ENCODE measurements at regions not wholly inside any gene's neighbourhood (a gene's known extent, or its start where the extent isn't known, plus 50 kb on each side); places are given as distances from the start of the nearest gene placed in this dataset.
A peak's percentile ranks its signal among the peaks of the same experiment; 100 is the strongest.

DNA sequence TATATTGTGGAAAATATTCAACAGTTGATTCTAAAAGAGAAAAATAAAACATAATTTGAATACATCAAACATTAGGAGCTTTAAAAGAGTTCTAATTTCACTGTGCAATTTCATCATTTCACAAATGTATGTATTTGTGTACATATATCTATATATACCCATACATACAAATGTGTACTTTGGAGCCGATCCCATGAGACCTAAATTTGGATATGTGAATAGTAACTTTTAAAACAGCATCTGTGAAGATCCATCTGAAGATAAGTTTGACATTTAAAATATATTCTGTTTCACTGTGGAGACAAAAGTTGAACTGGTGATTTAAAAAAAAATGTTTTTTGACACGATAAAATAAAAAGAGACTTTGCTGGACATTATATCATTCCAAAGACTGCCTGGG, 374.0 kb downstream of the TMA16 start:
- DNase-seq (ENCODE audit: low read depth in 2 of 2) = no peak

DNA sequence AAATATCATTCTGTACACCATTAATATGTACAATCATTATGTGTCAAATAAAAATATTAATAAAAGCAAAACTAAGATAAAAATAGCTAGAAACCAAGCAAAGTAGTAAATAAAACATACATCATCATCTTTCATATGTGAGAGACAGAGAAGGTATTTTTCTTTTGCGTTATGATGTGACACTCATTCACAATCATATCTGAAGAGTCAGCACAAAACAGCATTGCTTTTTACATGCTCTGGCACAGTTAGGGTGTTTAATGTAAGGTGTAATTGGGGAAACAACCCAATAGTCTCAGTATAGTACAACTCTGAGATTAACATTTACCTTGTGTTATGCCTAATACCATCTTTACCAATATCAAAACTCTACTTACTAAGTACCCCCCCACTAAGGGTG, 376.6 kb downstream of the TMA16 start:
- no peak for DNase-seq (ENCODE audit: low read depth in 2 of 2)

DNA sequence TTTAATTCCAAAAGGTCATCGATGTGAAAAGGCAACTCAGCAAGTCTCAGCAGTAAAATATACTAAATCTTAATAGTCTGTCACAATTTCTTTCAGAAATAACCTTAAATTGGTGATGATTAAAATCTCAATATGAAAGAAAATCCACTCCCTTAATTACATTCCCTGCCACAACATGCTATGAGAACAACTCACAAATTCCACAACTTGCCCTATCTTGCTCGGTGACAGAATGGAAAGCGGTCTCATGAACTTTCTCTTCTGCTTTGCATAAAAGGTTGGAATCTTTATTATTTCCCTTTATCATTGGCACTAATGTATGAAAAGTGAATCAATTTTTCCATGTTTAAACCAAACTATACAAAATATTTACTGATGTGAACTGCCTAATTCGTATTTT, 380.8 kb downstream of the TMA16 start:
- no peak for DNase-seq (ENCODE audit: low read depth in 2 of 2)

DNA sequence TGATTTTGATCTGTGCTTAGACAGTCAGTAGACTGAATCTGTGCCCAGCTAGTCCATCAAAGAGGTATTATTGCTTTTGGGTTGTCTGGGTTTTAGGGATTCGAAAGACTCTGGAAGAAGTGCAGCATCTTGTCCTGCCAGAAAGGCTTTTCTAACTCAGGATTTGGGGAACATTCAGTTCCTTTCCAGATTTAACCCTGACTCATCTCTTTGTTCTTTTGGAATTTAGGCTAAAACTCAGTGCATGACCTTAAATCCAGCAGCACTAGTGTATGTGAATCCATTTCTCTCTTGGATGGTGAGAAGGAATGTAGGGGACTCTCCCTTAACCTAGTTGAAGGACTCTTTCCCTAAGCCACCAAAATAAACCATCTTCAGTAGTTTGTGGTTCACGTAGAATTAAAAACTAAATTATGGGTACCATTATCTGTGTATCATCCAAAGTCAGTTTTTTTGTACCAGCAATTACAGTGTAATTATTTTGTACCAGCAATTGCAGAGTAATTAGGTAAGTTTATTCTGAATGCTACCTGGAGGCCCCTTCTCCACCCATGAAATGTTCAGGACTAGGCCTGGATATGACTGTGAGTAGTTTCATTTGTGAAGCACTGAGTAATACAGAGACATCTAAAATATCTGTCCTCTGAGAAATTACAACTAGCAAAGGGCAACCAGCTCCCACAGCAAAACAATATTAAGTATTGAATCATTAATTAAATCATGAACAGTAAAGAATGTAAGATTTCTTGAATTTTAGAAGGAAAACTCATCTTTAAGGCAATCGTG, 384.0 kb downstream of the TMA16 start:
- no peak for DNase-seq (ENCODE audit: low read depth in 2 of 2)

DNA sequence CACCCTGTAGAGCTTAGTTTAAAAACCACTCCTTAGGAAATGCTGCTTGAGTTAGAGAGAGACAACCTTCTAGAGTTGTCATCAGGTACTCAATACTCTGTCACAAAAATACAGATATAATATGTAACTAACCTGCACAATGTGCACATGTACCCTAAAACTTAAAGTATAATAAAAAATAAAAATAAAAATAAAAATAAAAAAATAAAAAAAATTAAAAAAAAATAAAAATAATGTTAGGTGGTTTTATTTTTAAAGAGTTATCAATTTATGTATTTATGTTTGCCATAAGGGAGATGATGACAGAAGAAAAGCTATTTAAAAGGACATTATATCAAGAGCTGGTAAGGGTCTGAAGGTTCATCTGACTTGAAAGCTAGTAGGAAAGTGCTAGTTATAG, 397.9 kb downstream of the TMA16 start:
- no peak for DNase-seq (ENCODE audit: low read depth in 2 of 2)

DNA sequence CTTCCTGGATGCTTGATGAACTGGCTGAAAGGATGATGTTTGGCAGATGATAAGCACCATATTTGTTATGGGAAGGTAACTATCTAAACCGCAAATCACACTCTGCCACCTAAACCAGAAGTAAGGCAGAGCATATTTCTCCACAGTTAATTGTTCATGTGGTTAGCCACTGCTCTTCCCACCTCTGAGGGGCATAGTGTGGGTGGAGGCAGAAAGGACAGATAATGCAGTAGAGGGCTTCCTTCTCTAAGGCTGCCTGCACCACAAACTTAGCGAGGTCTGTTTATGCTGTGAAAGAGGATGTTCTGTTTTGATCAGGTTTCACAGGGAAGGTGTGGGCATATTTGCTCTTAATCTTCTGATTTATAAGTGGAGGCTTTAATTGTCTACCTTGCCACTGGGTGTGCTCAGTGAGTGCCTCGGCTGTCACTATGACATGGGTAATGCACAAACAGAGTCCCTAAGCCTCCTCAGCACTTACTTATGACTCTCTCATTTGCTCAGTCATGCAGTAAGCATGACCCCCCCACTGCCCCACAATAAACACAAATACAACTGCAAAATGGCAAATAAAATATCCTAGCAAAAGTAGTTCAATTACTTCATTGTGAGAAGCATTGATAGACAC, 401.0 kb downstream of the TMA16 start:
- DNase-seq (ENCODE audit: low read depth in 2 of 2) = no peak

DNA sequence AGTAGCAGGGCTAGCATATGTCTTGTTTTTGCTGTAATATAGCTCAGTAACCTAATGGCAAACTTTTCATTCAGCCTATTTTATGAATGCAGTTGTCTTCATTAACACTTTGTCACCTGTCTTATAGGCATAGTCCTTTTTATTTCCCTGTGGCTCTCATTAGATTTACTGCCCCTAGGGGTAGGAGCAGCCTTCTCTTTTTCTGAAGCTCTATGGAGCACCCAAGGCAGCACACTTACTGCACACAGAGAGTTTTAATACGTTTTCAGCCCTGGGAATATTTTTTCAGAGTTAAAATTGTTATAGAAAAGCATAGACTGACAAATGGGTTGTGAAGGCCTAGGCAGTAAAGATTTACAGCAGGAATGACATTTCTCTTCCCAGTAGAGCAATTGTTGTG, 406.8 kb downstream of the TMA16 start:
- no peak for DNase-seq (ENCODE audit: low read depth in 2 of 2)

DNA sequence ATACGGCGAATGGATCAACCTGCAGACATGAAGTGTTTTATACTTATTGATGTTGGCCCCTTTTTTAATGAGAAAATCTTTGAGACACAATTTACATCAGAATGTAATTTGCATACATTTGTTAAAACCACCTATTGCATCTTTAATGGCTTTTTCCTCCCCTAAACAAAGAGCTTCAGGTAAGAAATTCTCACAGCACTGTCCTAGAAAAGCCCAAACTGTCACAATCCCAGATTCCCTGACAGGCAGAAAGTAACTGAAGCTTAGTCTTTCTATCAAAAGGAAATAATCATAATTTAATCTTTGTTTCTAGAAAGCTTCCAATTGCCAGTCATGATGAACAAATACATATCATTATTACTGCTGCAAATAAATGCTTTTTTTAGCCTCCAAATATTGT, 407.9 kb downstream of the TMA16 start:
- DNase-seq (ENCODE audit: low read depth in 2 of 2) = no peak

DNA sequence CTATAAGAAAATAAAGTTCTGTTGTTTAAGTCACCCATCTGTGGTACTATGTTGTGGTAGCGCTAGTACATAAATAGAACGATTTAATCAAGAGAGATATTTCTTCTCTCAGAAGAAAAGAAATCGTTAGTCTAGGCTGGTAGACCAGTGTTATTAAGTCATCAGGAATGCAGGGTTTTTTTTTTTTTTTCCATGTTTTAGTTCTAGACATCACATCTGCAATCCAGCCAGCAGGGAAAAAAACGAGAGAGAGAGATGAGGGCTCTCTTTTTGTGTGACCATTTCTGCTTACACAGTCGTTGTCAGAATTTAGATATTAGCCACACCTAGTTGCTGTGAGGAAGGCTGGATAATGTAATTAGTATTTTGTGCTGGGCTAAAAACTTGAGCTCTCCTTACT, 417.4 kb downstream of the TMA16 start:
- no peak for DNase-seq (ENCODE audit: low read depth in 2 of 2)

DNA sequence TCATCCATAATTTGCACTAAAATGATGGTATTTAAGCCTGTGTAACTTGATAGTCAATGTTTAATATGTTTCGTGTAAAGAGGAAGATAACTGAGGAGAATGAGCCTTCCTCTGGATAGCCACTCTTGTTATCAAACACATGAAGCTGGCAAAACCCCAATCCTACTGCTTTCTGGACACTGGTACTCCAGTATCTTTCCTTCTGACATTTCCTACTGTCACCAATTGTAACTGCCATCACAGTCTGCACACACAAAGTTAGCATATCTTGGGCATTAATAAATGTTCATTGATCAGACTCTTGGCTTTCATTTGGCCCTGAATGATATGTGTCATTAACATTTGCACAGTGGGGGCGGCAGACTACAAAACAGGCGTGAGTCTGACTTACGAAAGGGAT, 419.1 kb downstream of the TMA16 start:
- DNase-seq (ENCODE audit: low read depth in 2 of 2) = no peak

DNA sequence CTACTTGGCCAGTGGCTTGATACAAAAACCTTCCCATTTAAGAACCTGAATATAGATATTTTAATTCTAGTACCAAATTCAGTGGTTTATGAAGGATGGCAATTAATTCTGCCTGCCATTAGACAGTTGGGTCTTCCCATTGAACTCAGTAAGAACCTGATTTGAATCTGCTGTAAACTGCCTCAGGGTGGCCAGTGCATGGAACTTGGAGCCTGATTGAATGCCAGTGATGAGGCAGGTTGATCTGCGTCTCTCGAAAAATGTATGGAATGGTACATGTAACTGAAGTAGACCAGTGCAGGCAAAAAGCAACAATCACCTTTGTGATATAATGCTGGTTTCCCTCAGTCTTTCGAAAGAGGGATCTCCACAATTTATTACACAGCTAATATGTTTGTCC, 421.4 kb downstream of the TMA16 start:
- no peak for DNase-seq (ENCODE audit: low read depth in 2 of 2)

DNA sequence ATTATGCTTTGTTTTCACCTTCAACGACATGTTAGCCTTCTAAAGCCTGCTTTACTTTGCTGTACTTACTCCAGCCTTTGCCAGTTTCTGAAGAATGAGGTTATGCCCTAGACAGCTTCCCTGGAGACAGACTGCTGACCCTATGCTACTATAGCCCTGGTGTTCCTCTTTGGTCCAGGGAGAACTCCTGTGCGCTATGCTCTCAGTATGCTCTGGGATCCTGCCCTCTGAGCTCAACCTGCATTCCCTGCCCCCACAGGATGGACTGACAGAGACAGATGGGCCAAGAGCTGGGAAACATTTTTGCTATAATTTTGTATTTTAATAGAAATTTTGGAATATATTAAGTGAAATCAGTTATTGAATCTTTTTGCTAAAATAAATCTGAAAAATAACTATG, 425.9 kb downstream of the TMA16 start:
- no peak for DNase-seq (ENCODE audit: low read depth in 2 of 2)

DNA sequence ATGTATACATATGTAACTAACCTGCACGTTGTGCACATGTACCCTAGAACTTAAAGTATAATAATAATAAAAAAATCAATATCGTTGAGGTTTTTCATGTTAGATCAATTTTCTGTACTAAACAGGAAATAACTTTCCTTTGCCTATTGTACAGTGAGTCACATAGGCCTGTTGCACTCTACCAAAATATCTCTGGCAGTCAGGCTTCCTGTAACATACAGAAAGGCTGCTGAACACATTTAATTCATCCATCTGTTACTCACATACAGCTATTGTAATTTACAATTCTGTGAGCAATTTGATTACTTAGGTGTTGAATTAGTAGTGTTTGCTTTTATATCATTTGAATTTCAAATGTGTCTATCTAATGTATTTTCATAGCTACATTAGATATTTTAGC, 427.8 kb downstream of the TMA16 start:
- peak; percentile 1 to 46 for DNase-seq (ENCODE audit: low read depth in 2 of 2)

DNA sequence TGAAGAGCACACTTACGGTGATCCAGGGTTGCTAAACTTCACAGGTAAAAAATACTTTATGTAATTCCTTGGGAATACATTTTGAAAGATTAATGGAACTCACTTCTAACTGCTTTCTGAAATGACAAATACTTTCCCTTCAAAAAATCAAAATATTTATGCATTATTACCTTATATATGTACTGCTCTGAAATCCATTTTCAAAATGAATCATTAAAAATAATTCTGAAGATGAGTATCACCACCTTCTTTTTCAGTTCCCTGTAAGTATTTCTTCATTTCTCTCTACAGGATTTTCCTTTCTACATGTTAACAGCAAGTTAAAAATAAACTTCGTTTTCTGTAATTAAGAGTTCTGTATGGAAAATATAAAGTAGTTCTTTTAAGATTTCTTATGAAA, 428.6 kb downstream of the TMA16 start:
- DNase-seq (ENCODE audit: low read depth in 2 of 2) = no peak

DNA sequence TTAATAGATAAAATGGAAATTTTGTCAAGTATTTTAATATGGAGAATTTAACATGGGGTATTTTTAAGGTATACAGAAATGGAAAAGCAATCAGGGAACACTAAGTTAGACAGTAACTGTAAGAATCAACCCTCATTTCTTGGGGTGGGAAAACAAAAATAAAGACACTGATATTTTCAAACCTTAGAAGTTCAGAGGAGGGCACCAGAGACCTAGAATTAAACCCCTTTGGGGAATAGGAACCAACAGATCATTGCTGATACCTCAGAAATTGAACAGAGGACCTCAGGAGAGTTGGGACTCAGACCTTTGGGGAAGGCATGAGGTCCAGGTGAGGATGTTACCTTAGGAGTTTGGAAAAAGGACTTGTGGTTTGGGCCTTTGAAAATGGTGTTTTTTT, 435.6 kb downstream of the TMA16 start:
- no peak for DNase-seq (ENCODE audit: low read depth in 2 of 2)

DNA sequence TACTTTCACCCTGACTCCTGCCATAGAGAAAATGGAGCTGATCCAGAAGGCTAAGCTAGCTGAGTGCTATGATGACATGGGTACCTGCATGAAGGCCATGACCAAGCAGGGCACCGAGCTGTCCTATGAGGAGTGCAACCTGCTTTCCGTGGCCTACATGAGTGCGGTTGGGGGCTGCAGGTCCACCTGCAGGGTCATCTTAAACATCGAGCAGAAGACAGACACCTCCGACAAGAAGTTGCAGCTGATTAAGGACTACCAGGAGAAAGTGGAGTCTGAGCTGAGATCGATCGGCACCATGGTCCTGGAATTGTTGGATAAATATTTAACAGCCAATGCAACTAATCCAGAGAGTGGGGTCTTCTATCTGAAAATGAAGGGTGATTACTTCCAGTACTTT, 438.0 kb downstream of the TMA16 start:
- no peak for DNase-seq (ENCODE audit: low read depth in 2 of 2)

DNA sequence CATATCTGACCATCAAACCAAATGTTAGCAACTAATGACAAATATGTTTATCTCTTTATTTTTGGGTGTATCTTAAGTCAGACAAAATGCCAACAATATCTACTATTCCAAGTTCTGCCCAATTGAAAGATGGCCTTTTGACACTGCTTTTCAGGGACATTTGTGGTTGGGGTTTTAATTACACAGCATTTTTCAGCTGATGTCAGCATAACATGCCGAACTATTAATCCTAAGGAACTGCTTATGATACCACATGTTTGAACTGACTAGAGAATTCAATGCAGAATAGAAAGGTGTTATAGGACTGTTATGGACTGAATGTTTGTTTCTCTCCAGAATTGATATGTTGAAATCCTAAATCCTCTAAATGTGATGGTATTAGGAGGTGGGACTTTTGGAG, 445.1 kb downstream of the TMA16 start:
- no peak for DNase-seq (ENCODE audit: low read depth in 2 of 2)

DNA sequence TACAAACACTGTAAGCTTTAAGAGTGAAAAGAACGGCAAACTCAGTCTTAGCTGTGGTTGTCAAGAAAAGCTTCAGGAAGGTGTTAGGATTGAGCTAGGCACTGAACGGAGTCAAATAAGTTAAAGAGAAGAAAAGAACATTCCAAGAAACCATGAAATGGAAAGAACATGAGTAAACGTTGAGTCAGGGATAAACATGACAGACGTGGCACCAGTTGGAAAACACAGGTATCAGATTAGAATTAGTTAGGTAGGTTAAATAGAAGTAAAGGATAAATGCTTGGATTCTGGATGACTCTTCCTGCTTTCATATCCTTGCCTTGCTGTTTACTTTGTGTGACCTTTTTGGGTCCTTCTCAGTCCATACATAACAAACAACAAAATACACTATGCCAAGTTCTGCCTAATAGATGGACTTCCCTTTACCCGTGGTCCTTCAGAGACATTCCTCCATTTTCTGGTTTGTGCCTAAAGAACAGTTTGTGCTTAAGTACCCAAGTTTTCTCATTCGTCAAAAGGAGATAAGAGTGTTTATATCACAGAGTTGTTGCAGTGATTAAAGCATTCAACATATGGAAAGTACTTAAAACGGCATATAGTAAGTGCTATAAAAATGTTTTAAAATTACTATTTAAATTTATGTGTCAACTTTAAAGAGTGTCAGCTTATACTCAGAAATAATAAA, 446.9 kb downstream of the TMA16 start:
- DNase-seq (ENCODE audit: low read depth in 2 of 2) = no peak

DNA sequence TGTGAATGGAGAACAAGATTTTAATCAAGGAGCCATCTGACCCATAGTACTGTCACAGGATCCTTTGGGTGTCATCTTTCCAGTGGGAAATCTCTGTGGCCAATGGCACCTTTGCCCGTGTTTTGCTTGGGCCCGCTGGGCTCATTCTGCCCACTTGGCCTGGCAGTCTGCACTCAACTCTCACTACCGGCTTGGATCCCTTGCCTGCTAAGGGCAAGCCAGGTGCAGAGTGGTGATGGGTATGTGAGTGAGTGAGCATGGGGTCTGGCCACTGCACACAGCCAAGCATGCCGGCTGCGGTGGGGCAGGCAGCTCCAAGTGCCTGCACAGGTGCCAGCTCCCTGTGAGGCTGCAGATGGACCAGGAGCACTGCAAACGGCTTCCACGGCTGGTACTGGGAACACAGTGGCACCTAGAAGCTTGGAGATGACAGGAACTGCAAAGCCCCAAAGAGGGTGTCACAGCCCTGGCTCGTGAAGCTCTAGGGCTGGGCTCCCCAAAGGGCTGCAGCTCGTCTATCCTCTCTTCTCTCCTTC, 454.5 kb downstream of the TMA16 start:
- DNase-seq (ENCODE audit: low read depth in 2 of 2) = no peak

DNA sequence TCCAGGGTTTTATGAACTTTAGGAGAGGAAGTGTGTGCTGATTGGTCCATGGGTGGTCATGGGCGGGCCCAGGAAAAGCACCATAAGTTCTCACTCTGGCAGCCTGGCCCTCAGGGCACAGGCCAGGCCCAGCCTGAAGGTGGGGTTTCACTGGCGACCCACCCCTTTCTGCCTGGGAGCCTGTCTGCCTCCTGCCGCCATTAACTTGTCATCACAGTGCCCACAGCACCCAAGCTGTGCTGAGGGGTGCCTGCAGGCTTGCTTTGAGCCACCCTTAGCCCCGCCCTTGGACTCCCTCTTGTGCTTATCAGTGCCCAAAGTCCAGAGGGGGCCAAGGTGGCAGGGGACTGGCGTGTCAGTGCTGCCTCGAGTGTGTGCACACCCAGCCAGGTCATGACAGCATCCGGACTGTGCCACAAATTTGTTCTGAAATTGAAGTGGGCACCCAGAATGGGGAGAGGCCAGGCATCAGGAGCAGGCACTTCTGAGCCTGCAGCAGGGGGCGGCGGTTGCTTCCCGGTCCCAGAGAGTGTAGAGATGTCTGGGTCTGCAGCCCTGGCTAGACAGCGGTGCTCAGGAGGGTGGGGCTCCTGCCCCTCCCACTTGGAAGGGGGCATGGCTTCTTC, 455.6 kb downstream of the TMA16 start:
- DNase-seq (ENCODE audit: low read depth in 2 of 2) = no peak

DNA sequence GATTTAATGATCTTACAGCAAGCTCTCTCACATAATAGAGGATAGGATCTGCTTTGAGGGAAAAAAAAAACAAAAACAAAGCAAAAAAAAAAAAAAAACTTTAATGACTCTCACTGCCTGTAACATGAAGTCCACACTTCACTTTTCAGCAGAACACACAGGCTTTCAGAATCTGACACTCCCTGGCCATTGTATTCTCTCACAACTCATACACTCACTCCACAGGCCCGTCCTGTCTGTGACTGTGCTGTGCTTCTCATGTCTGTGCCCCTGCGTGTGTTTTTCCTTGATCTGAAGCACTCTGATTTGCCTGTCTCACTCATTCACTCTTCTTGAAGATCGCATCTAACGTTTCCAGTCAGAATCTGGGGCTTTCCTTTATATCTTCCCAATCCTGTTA, 460.8 kb downstream of the TMA16 start:
- no peak for DNase-seq (ENCODE audit: low read depth in 2 of 2)

DNA sequence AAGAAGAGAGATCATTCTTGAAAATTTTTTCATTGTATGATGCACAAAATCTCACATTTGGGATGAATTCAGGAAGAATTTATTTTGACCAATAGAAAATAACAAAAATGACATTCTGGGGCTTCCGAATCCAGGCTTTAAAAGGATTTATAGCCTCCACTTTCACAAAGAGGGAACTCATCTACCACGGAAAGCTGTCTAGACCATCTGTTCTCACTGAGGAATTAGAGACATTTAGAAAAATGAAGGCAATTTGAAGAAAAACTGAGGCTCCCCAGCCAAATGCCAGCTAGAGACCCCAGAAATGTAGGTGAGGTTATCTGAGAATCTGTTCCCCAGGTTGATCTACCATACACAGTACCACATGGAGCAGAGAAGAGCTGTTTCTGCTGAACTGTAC, 464.3 kb downstream of the TMA16 start:
- DNase-seq (ENCODE audit: low read depth in 2 of 2) = no peak

All from lung microvascular endothelial cell (primary cell).